ENCODE measurements at regions not wholly inside any gene's neighbourhood (a gene's known extent, or its start where the extent isn't known, plus 50 kb on each side); places are given as distances from the start of the nearest gene placed in this dataset.

DNA sequence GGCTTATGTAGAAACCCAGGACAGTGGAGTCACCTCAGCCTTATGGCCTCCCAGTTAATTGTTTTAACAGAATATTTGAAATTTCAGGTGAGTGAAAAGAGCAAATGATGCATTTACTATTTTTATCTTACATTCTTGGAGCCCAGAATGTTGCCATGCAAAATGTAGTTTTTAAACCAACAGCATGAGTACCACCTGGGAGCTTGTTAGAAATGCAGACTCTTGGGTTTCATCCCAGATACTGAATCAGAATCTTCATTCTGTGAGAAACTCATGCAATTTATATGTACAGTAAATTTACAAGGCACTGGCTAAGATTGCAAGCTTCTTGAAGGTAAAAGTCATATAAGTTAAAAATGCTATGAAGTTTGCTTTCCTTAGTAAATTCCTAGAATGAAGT, 654.5 kb upstream of the CDH2 start:
- Histone ChIP-seq H3K27me3 (ENCODE audit: insufficient read depth, poor library complexity, severe bottlenecking) (no peaks in the 10 kb centered on the region), H3K4me3 (replicated peaks; ENCODE audit: insufficient read depth, low read length) (no peak overlapping the region), H3K27ac (replicated peaks) (no peak overlapping the region)
- TF ChIP-seq GABPA (IDR thresholded peaks at IDR 0.05; ENCODE audit: low read depth) = no peak
- TF ChIP-seq, protein P1, sequence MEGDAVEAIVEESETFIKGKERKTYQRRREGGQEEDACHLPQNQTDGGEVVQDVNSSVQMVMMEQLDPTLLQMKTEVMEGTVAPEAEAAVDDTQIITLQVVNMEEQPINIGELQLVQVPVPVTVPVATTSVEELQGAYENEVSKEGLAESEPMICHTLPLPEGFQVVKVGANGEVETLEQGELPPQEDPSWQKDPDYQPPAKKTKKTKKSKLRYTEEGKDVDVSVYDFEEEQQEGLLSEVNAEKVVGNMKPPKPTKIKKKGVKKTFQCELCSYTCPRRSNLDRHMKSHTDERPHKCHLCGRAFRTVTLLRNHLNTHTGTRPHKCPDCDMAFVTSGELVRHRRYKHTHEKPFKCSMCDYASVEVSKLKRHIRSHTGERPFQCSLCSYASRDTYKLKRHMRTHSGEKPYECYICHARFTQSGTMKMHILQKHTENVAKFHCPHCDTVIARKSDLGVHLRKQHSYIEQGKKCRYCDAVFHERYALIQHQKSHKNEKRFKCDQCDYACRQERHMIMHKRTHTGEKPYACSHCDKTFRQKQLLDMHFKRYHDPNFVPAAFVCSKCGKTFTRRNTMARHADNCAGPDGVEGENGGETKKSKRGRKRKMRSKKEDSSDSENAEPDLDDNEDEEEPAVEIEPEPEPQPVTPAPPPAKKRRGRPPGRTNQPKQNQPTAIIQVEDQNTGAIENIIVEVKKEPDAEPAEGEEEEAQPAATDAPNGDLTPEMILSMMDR (IDR thresholded peaks at IDR 0.05; ENCODE audit: insufficient read depth, low read length) = no peak
- TF ChIP-seq REST (IDR thresholded peaks at IDR 0.05; ENCODE audit: insufficient replicate concordance, low read depth) = no peak
- no peak for TF ChIP-seq SPI1 (IDR thresholded peaks at IDR 0.05; ENCODE audit: borderline replicate concordance, low read depth)
- TF ChIP-seq POLR2AphosphoS5 (IDR thresholded peaks at IDR 0.05; ENCODE audit: low read depth) = no peak
- no peak for DNase-seq (ENCODE audit: low read depth in 1 of 2, low spot score in 1 of 2)

- no peak overlapping the region for H3K4me3 ChIP-seq (replicated peaks; ENCODE audit: insufficient read depth, low read length)
- DNase-seq (ENCODE audit: low read depth in 1 of 2, low spot score in 1 of 2) = no peak
- H3K27ac ChIP-seq (replicated peaks) = no peak overlapping the region
- no peaks in the 10 kb centered on the region for H3K27me3 ChIP-seq (ENCODE audit: insufficient read depth, poor library complexity, severe bottlenecking)
- TF ChIP-seq POLR2AphosphoS5 (IDR thresholded peaks at IDR 0.05; ENCODE audit: low read depth) = no peak
- no peak for TF ChIP-seq REST (IDR thresholded peaks at IDR 0.05; ENCODE audit: insufficient replicate concordance, low read depth)
- TF ChIP-seq, protein P1 (IDR thresholded peaks at IDR 0.05; ENCODE audit: insufficient read depth, low read length) = no peak
- TF ChIP-seq GABPA (IDR thresholded peaks at IDR 0.05; ENCODE audit: low read depth) = no peak
- no peak for TF ChIP-seq SPI1 (IDR thresholded peaks at IDR 0.05; ENCODE audit: borderline replicate concordance, low read depth)
These were observed 649.2 kb upstream of the CDH2 start for GRCh38 chr18:28826107-28826506.

- no peak for TF ChIP-seq GABPA (IDR thresholded peaks at IDR 0.05; ENCODE audit: low read depth)
- no peak for TF ChIP-seq REST (IDR thresholded peaks at IDR 0.05; ENCODE audit: insufficient replicate concordance, low read depth)
- no peak for TF ChIP-seq POLR2AphosphoS5 (IDR thresholded peaks at IDR 0.05; ENCODE audit: low read depth)
- TF ChIP-seq SPI1 (IDR thresholded peaks at IDR 0.05; ENCODE audit: borderline replicate concordance, low read depth) = no peak
- TF ChIP-seq, protein P1 (IDR thresholded peaks at IDR 0.05; ENCODE audit: insufficient read depth, low read length) = no peak
These were observed 647.2 kb upstream of the CDH2 start for GRCh38 chr18:28824183-28824574.

More at GRCh38 chr18:28824183-28824574, 647.2 kb upstream of the CDH2 start:
- no peak for DNase-seq (ENCODE audit: low read depth in 1 of 2, low spot score in 1 of 2)
- no peak overlapping the region for H3K4me3 ChIP-seq (replicated peaks; ENCODE audit: insufficient read depth, low read length)
- H3K27ac ChIP-seq (replicated peaks) = no peak overlapping the region
- H3K27me3 ChIP-seq (ENCODE audit: insufficient read depth, poor library complexity, severe bottlenecking) = no peaks in the 10 kb centered on the region
